ENCODE measurements at regions not wholly inside any gene's neighbourhood (a gene's known extent, or its start where the extent isn't known, plus 50 kb on each side); places are given as distances from the start of the nearest gene placed in this dataset.

DNA sequence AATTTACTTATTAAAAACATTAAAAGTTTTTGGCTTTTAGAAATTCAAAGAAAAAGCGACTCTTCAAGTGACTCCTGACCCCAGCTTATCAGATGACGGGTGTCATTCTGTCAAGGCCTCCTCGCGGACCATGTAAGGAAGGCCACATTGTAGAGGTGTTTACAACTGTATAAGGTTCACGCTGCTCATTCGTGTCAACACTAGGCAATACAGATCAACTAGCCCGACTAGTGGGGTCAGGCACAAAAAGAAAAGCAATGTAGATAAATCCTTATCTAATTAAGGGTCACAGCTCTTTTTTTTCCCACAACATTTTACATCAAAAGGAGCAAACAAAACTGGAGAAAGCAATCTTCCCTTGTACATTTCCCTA lies 207.5 kb upstream of the NR2F2 start (continued):
- TF ChIP-seq NCOA2 (CRISPR knock-in tag; IDR thresholded peaks at IDR 0.05) (peak; percentile 79), MED8 (CRISPR knock-in tag; IDR thresholded peaks at IDR 0.05; ENCODE audit: insufficient replicate concordance) (no peak), MEF2D (CRISPR knock-in tag; IDR thresholded peaks at IDR 0.05) (no peak), ZSCAN22 (CRISPR knock-in tag; IDR thresholded peaks at IDR 0.05) (no peak), HDAC1 (CRISPR knock-in tag; IDR thresholded peaks at IDR 0.05) (no peak), ZNF235 (CRISPR knock-in tag; IDR thresholded peaks at IDR 0.05; ENCODE audit: borderline replicate concordance) (no peak), ZMYM3 (CRISPR knock-in tag; IDR thresholded peaks at IDR 0.05) (0 out of 2 replicates have a peak, but pooled peaks have one; percentile 20), MEIS1 (CRISPR knock-in tag; IDR thresholded peaks at IDR 0.05; ENCODE audit: borderline replicate concordance) (peak; percentile 68; the same call in 1 of the 2 replicates), NFIC (IDR thresholded peaks at IDR 0.05; ENCODE audit: low read length) (peak; percentile 75; the same call in 1 of the 2 replicates), AGO2 (optimal IDR thresholded peaks at IDR 0.05; ENCODE audit: low read depth, low read length) (no peak), ATF1 (CRISPR knock-in tag; IDR thresholded peaks at IDR 0.05) (peak; percentile 27; the same call in 1 of the 2 replicates), GATA4 (IDR thresholded peaks at IDR 0.05; ENCODE audit: borderline replicate concordance, low read depth) (peak; percentile 90; the same call in 1 of the 2 replicates), ZNF138 (CRISPR knock-in tag; IDR thresholded peaks at IDR 0.05; ENCODE audit: low read depth) (no peak), SIX1 (CRISPR knock-in tag; IDR thresholded peaks at IDR 0.05; ENCODE audit: borderline replicate concordance) (peak; percentile 32; the same call in 1 of the 2 replicates), TCF7 (IDR thresholded peaks at IDR 0.05; ENCODE audit: low read depth) (peak; percentile 82), SALL1 (CRISPR knock-in tag; IDR thresholded peaks at IDR 0.05) (peak; percentile 80), ZNF282 (IDR thresholded peaks at IDR 0.05; ENCODE audit: partially characterized antibody) (no peak), ZSCAN30 (CRISPR knock-in tag; IDR thresholded peaks at IDR 0.05) (no peak), FOXO1 (CRISPR knock-in tag; IDR thresholded peaks at IDR 0.05) (peak; percentile 95), NONO (IDR thresholded peaks at IDR 0.05) (no peak), NONO (CRISPR knock-in tag; conservative IDR thresholded peaks at IDR 0.05) (no peak)
- TF ChIP-seq, protein P1, sequence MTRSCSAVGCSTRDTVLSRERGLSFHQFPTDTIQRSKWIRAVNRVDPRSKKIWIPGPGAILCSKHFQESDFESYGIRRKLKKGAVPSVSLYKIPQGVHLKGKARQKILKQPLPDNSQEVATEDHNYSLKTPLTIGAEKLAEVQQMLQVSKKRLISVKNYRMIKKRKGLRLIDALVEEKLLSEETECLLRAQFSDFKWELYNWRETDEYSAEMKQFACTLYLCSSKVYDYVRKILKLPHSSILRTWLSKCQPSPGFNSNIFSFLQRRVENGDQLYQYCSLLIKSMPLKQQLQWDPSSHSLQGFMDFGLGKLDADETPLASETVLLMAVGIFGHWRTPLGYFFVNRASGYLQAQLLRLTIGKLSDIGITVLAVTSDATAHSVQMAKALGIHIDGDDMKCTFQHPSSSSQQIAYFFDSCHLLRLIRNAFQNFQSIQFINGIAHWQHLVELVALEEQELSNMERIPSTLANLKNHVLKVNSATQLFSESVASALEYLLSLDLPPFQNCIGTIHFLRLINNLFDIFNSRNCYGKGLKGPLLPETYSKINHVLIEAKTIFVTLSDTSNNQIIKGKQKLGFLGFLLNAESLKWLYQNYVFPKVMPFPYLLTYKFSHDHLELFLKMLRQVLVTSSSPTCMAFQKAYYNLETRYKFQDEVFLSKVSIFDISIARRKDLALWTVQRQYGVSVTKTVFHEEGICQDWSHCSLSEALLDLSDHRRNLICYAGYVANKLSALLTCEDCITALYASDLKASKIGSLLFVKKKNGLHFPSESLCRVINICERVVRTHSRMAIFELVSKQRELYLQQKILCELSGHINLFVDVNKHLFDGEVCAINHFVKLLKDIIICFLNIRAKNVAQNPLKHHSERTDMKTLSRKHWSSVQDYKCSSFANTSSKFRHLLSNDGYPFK (CRISPR knock-in tag; IDR thresholded peaks at IDR 0.05; ENCODE audit: borderline replicate concordance), result no peak
- TF ChIP-seq, protein P2, sequence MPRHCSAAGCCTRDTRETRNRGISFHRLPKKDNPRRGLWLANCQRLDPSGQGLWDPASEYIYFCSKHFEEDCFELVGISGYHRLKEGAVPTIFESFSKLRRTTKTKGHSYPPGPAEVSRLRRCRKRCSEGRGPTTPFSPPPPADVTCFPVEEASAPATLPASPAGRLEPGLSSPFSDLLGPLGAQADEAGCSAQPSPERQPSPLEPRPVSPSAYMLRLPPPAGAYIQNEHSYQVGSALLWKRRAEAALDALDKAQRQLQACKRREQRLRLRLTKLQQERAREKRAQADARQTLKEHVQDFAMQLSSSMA (CRISPR knock-in tag; IDR thresholded peaks at IDR 0.05), result no peak
- TF ChIP-seq, protein P3, sequence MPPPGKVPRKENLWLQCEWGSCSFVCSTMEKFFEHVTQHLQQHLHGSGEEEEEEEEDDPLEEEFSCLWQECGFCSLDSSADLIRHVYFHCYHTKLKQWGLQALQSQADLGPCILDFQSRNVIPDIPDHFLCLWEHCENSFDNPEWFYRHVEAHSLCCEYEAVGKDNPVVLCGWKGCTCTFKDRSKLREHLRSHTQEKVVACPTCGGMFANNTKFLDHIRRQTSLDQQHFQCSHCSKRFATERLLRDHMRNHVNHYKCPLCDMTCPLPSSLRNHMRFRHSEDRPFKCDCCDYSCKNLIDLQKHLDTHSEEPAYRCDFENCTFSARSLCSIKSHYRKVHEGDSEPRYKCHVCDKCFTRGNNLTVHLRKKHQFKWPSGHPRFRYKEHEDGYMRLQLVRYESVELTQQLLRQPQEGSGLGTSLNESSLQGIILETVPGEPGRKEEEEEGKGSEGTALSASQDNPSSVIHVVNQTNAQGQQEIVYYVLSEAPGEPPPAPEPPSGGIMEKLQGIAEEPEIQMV (CRISPR knock-in tag; IDR thresholded peaks at IDR 0.05; ENCODE audit: low read depth), result peak; percentile 71
- TF ChIP-seq, protein P4, sequence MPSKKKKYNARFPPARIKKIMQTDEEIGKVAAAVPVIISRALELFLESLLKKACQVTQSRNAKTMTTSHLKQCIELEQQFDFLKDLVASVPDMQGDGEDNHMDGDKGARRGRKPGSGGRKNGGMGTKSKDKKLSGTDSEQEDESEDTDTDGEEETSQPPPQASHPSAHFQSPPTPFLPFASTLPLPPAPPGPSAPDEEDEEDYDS (CRISPR knock-in tag; IDR thresholded peaks at IDR 0.05), result no peak
- TF ChIP-seq, protein P5, sequence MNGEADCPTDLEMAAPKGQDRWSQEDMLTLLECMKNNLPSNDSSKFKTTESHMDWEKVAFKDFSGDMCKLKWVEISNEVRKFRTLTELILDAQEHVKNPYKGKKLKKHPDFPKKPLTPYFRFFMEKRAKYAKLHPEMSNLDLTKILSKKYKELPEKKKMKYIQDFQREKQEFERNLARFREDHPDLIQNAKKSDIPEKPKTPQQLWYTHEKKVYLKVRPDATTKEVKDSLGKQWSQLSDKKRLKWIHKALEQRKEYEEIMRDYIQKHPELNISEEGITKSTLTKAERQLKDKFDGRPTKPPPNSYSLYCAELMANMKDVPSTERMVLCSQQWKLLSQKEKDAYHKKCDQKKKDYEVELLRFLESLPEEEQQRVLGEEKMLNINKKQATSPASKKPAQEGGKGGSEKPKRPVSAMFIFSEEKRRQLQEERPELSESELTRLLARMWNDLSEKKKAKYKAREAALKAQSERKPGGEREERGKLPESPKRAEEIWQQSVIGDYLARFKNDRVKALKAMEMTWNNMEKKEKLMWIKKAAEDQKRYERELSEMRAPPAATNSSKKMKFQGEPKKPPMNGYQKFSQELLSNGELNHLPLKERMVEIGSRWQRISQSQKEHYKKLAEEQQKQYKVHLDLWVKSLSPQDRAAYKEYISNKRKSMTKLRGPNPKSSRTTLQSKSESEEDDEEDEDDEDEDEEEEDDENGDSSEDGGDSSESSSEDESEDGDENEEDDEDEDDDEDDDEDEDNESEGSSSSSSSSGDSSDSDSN (CRISPR knock-in tag; IDR thresholded peaks at IDR 0.05), result no peak
